ENCODE measurements at regions not wholly inside any gene's neighbourhood (a gene's known extent, or its start where the extent isn't known, plus 50 kb on each side); places are given as distances from the start of the nearest gene placed in this dataset.
A peak's percentile ranks its signal among the peaks of the same experiment; 100 is the strongest.
"Not testable (repeated sequence)": the region's sequence is repeated elsewhere in the genome, so short reads cannot be mapped to it uniquely, and the experiment has no call there.

- DNase-seq, result no peak
Observed at GRCh38 chr14:27559848-27560247, 962.0 kb upstream of the NOVA1 start.

GRCh38 chr14:27566843-27567382 lies 969.1 kb upstream of the NOVA1 start:
- DNase-seq, result no peak

GRCh38 chr14:27573018-27573417 lies 975.2 kb upstream of the NOVA1 start:
- DNase-seq, result no peak

- DNase-seq, result no peak
Observed at GRCh38 chr14:27587103-27587502, 989.3 kb upstream of the NOVA1 start.

- DNase-seq, result no peak
Observed at GRCh38 chr14:27605282-27605681, 1007.4 kb upstream of the NOVA1 start.

- DNase-seq, result no peak
Observed at GRCh38 chr14:27608377-27608776, 1010.5 kb upstream of the NOVA1 start.

GRCh38 chr14:27612121-27612520 lies 1014.3 kb upstream of the NOVA1 start:
- DNase-seq, result no peak

GRCh38 chr14:27613102-27613501 lies 1015.3 kb upstream of the NOVA1 start:
- DNase-seq, result no peak

- DNase-seq, result no peak
Observed at GRCh38 chr14:27623782-27624181, 1025.9 kb upstream of the NOVA1 start.

GRCh38 chr14:27634056-27634970 lies 1036.5 kb upstream of the NOVA1 start:
- no peak for DNase-seq

GRCh38 chr14:27640688-27641087 lies 1042.9 kb upstream of the NOVA1 start:
- not testable (repeated sequence) for DNase-seq

GRCh38 chr14:27642251-27642866 lies 1044.5 kb upstream of the NOVA1 start:
- no peak for DNase-seq

GRCh38 chr14:27660683-27661082 lies 1062.8 kb upstream of the NOVA1 start:
- no peak for DNase-seq

- no peak for DNase-seq
Observed at GRCh38 chr14:27668531-27668930, 1070.7 kb upstream of the NOVA1 start.

GRCh38 chr14:27672047-27672446 lies 1074.2 kb upstream of the NOVA1 start:
- DNase-seq, result no peak

GRCh38 chr14:27672811-27673737 lies 1075.2 kb upstream of the NOVA1 start:
- not testable (repeated sequence) for DNase-seq

- no peak for DNase-seq
Observed at GRCh38 chr14:27686137-27686536, 1080.5 kb upstream of the FOXG1 start.

- peak in 1 of 58 donors; percentile 0 for DNase-seq
Observed at GRCh38 chr14:27688841-27689444, 1077.6 kb upstream of the FOXG1 start.

GRCh38 chr14:27712364-27712763 lies 1054.2 kb upstream of the FOXG1 start:
- DNase-seq, result no peak

- DNase-seq, result no peak
Observed at GRCh38 chr14:27715561-27715960, 1051.0 kb upstream of the FOXG1 start.

GRCh38 chr14:27721760-27722159 lies 1044.8 kb upstream of the FOXG1 start:
- DNase-seq, result no peak

All from anterior cingulate cortex (tissue), 58 donors.